ENCODE measurements at regions not wholly inside any gene's neighbourhood (a gene's known extent, or its start where the extent isn't known, plus 50 kb on each side); places are given as distances from the start of the nearest gene placed in this dataset.

DNA sequence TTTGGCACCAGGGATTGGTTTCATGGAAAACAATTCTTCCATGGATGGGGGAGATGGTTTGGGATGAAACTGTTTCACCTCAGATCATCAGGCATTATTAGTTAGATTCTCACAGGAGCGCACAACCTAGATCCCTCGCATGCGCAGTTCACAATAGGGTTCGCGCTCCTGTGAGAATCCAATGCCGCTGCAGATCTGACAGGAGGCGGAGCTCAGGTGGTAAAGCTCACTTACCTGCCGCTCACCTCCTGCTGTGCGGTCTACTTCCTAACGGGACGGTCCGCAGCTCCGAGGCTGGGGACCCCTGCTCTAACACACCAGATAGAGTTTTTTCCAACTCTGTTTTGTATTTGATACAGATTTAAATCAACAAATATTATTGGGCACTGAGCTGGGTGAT lies 286.5 kb downstream of the MTX2 start:
- Mint-ChIP-seq H3K9me3 (no peaks in the 10 kb centered on the region), H3K4me3 (no peak overlapping the region), H3K27ac (no peak overlapping the region), H3K4me1 (peaks cover 12% of the 10 kb centered on the region), H3K36me3 (no peaks in the 10 kb centered on the region), H3K27me3 (peaks cover 54% of the 10 kb centered on the region)
- ATAC-seq (ENCODE audit: low read depth) (no peak), DNase-seq (no peak)
- POLR2A ChIA-PET: no interaction called here

DNA sequence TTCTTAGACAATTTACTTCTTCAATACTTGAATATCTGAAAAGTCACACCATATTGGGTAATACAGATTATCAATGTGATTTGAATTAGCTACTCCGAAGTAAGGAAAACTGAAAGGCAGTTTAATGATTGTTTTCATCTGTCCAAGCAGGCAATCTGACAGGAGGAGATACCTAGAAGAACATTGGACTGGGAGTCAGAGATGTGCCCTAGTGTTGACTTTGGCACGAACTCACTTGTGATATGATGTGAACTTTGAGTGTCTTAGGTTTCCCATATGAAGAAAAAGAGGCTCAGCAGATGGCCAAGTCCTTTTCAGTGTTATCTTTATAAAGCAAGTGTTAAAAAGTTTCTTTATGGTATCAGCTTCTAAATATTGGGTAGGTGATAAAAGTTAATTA lies 287.1 kb downstream of the MTX2 start:
- Mint-ChIP-seq H3K36me3 (no peaks in the 10 kb centered on the region), H3K27ac (no peak overlapping the region), H3K4me3 (no peak overlapping the region), H3K9me3 (no peaks in the 10 kb centered on the region), H3K4me1 (peaks cover 12% of the 10 kb centered on the region), H3K27me3 (peaks cover 56% of the 10 kb centered on the region)
- ATAC-seq (ENCODE audit: low read depth) (no peak), DNase-seq (no peak)
- POLR2A ChIA-PET: no interaction called here

DNA sequence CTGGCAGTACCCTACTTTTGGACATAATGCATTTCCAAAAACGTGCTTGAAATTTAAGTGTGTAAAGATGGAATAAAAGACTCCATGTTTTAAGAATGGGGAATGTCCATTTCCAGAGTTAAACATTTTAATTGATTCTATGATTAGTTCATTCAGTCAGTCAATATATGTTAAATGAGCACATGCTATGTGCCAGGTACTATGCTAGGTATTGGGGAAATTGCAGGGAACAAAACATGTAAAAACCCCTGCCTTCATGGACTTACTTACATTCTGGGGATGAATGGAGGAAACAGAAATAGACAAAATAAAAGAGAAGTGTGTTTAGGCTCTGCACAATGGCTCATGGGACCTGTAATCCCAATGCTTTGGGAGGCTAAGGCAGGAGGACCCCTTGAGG lies 288.6 kb downstream of the MTX2 start:
- H3K27me3 Mint-ChIP-seq: peaks cover 49% of the 10 kb centered on the region
- H3K4me1 Mint-ChIP-seq: peaks cover 12% of the 10 kb centered on the region
- DNase-seq: no peak
- POLR2A ChIA-PET: no interaction called here
- no peaks in the 10 kb centered on the region for H3K36me3 Mint-ChIP-seq
- no peak overlapping the region for H3K4me3 Mint-ChIP-seq
- no peak for ATAC-seq (ENCODE audit: low read depth)
- H3K9me3 Mint-ChIP-seq: no peaks in the 10 kb centered on the region
- H3K27ac Mint-ChIP-seq: no peak overlapping the region

DNA sequence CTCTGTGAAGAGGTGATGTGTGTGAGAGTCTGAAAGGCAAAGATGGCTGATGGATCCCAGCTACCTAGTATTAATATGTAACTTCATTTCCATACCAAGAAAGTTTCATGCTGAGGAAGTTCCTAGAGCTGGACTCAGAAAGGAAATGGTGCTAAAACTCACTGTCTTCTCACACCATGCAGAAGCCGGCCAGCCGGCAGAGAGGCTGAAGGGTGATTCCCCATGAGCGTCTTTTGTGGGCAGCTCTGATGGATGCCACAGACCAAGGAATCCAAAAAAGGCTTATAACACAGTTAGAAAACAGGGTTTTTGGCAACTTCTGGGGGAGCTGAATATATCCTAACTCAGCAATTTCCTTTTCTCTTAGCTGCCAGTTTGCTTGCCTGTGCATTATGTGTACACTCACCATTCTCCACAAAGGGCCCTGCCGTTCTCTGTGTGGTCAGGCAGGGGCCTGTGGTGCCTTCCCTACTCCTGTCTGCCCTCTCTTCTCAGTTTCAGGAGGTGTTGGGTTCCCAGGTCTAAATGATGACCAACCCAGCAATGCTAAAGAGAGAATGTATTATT lies 289.4 kb downstream of the MTX2 start:
- no peak overlapping the region for H3K4me3 Mint-ChIP-seq
- POLR2A ChIA-PET: no interaction called here
- ATAC-seq (ENCODE audit: low read depth) (no peak), DNase-seq (no peak)
- peaks cover 10% of the 10 kb centered on the region for H3K4me1 Mint-ChIP-seq
- no peaks in the 10 kb centered on the region for H3K36me3 Mint-ChIP-seq
- peaks cover 45% of the 10 kb centered on the region for H3K27me3 Mint-ChIP-seq
- H3K9me3 Mint-ChIP-seq: no peaks in the 10 kb centered on the region
- no peak overlapping the region for H3K27ac Mint-ChIP-seq

DNA sequence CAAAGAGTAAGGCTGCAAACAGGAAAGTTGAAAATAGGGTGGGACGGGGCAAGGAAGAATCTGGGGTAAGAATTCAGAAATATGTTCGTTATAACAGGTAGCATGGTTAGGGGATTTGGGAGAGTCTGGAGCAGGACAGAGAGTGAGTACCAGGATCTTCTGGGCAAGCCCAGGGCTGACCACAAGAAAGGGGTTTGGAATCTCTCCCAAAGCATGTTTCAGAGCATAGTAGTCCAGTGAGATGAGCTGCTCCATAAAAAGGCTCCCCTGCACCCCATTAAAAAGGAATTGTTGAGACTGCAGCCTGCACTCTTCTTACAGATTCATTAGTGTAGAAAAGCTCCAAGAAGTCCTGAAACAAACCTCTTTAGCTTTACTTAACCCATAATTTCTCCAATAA lies 291.1 kb downstream of the MTX2 start:
- H3K4me3 Mint-ChIP-seq: no peak overlapping the region
- POLR2A ChIA-PET: no interaction called here
- no peaks in the 10 kb centered on the region for H3K4me1 Mint-ChIP-seq

DNA sequence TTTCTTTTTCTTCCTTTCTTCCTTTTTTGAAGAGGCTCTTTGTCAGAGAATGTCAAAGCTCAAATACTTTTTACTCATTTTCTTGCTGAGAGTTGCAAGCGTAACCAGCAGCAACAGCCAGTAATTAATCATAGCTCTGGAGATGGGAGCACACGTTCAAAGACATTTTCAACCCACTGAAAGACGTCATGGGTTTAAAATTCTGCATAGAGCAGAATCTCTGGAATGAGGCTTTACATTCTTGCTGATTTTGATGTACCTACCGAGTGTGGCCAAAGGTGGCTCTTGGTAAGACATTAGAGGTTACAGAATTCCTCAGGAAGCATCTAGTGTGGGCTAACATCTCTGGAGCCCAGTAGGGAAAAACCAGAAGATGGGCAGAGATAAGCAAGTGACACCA lies 292.5 kb downstream of the MTX2 start:
- no peak for DNase-seq
- Mint-ChIP-seq H3K27me3 (peaks cover 37% of the 10 kb centered on the region), H3K36me3 (no peaks in the 10 kb centered on the region), H3K27ac (no peak overlapping the region), H3K9me3 (no peaks in the 10 kb centered on the region), H3K4me3 (no peak overlapping the region), H3K4me1 (no peaks in the 10 kb centered on the region)
- POLR2A ChIA-PET: no interaction called here
- ATAC-seq (ENCODE audit: low read depth): no peak

More for the DNA sequence above, 291.1 kb downstream of the MTX2 start:
- Mint-ChIP-seq H3K27ac (no peak overlapping the region), H3K27me3 (peaks cover 45% of the 10 kb centered on the region), H3K36me3 (no peaks in the 10 kb centered on the region), H3K9me3 (no peaks in the 10 kb centered on the region)
- DNase-seq (no peak), ATAC-seq (ENCODE audit: low read depth) (no peak)

DNA sequence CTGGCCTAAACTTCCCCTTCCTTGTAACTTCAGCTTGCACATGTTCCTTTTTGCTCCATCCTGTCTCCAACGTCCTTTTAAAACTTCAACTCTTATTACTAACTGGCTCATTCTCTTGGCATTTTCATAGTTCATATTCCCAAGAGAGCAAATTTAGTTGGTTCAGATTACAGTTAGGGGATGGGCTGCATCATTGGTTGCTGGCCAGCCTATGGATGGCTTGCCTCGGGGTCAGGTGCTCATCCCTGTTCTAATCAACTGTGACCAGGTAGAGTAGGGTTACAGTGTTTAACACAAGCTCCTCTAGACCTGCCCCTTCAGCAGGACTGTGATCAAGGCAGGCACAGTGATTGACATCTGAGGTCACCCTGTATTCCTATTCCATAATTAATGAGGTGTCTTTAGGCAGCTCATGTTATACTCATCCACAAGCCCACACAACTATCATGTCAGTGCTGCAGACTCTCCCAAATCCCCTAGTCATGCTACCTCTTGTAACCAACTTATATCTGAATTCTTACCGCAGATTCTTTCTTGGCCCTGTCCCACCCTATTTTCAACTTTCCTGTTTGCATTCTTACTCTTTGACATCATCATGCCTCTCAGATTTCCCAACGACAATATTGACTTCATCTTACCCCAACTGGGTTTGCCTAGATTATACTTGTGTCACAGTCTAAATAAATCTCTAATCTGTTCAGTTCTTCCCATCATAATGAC lies 293.3 kb downstream of the MTX2 start:
- ATAC-seq (ENCODE audit: low read depth) (no peak), DNase-seq (no peak)
- Mint-ChIP-seq H3K4me1 (no peaks in the 10 kb centered on the region), H3K36me3 (no peaks in the 10 kb centered on the region), H3K27me3 (peaks cover 30% of the 10 kb centered on the region), H3K4me3 (no peak overlapping the region), H3K27ac (no peak overlapping the region), H3K9me3 (no peaks in the 10 kb centered on the region)
- POLR2A ChIA-PET: no interaction called here

DNA sequence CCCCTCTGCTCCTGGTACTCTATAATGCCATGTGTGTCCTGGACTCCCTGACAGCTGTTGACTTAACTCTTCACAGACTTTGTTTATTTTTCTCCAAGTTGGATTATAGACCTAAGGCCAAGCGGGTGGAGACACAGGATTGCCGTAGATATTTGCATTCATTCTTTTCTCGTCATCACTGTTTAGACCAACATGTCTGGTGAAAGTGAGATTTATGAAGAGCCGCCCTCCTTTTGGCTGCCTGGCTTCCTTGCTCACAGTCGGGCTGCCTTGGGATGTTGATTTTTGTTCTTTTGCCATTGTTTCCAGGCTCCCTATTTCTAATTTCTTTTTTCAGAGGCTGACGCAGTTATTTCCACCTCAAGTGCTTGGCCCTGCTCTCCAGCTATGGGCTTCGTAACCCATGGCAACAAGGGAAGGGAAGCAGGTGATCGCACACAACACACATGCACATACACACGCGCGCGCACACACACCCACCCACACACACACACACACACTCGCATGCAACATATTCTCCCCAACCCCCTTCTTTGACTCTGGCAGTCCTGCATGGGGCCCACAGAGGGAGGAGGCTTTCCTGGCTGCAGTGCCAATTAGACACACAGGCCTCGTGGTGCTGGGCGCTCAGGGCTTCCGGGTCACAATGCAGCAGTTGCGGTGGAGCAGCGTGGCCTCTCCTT lies 296.5 kb downstream of the MTX2 start:
- no peak for DNase-seq
- POLR2A ChIA-PET: no interaction called here
- peaks cover 15% of the 10 kb centered on the region for H3K27me3 Mint-ChIP-seq
- peaks cover 4% of the 10 kb centered on the region for H3K4me1 Mint-ChIP-seq
- H3K9me3 Mint-ChIP-seq: no peaks in the 10 kb centered on the region
- no peak overlapping the region for H3K4me3 Mint-ChIP-seq
- no peak for ATAC-seq (ENCODE audit: low read depth)
- no peak overlapping the region for H3K27ac Mint-ChIP-seq
- H3K36me3 Mint-ChIP-seq: no peaks in the 10 kb centered on the region

DNA sequence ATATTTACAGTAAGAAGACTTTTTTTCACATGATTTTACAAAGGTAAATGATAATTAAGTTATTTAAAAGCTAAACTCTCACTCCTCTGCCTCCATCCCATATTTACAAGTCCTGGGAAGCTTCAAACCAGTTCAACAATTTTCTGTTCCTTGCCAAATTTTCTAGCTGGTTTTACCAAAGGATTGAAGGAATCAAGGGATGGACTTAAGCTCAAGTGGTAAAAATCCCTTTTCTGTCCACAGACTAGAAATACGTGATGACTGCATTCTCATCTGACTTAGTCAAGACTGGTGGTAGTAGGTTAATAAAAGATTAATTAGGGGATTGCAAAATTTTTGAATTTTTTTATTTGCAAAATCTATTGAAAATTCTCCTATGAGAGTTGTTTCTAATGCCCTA lies 297.3 kb downstream of the MTX2 start:
- ATAC-seq (ENCODE audit: low read depth) (no peak), DNase-seq (no peak)
- Mint-ChIP-seq H3K27ac (no peak overlapping the region), H3K27me3 (peaks cover 15% of the 10 kb centered on the region), H3K9me3 (no peaks in the 10 kb centered on the region), H3K4me1 (peaks cover 4% of the 10 kb centered on the region), H3K4me3 (no peak overlapping the region), H3K36me3 (no peaks in the 10 kb centered on the region)
- POLR2A ChIA-PET: no interaction called here

DNA sequence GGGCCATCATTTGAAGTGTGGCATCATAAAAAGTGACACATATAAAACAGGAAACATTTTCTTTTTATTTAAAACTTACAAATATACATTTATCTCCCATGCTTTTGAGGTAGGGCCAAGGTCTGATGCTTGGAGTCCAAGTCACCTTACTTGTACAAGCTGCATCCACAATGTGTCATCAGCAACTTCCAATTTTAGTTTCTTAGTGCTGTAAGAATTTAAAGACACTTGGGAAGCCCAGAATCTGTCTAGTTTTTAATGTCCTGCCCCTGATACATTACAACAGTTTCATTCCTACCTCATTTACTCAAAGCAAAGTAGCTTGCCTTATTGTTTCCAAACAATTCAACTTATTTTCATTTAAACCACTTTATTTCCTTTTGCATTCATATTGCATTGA lies 297.7 kb downstream of the MTX2 start:
- DNase-seq: no peak
- H3K9me3 Mint-ChIP-seq: no peaks in the 10 kb centered on the region
- H3K27ac Mint-ChIP-seq: no peak overlapping the region
- POLR2A ChIA-PET: interaction anchor here (0.5 kb wide), 1 partner anchor 327 kb away, joined by 4 read pairs; no protein-coding TSS in a partner anchor
- no peak for ATAC-seq (ENCODE audit: low read depth)
- H3K36me3 Mint-ChIP-seq: no peaks in the 10 kb centered on the region
- H3K4me1 Mint-ChIP-seq: peaks cover 4% of the 10 kb centered on the region
- no peak overlapping the region for H3K4me3 Mint-ChIP-seq
- H3K27me3 Mint-ChIP-seq: peaks cover 14% of the 10 kb centered on the region

DNA sequence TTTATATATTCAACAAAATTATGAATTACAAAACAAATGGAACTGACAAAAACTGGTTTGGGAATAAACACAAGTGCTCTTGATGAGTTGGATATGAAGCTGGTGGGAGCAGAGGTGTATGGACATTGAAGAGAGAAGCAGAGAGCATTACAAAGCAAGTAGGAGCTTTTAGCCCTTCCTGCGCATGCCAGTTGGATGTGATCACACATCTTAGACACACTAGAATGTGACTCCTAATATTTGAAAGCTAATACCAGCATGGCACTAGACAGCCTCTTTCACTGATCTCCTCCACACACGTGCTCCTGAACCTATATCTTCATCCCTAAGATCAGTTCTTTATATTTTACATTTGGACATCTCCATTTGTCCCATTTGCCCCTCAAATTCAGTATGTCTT lies 298.1 kb downstream of the MTX2 start:
- no peak for ATAC-seq (ENCODE audit: low read depth)
- DNase-seq: no peak
- no peaks in the 10 kb centered on the region for H3K36me3 Mint-ChIP-seq
- peaks cover 17% of the 10 kb centered on the region for H3K27me3 Mint-ChIP-seq
- no peak overlapping the region for H3K4me3 Mint-ChIP-seq
- no peaks in the 10 kb centered on the region for H3K9me3 Mint-ChIP-seq
- H3K27ac Mint-ChIP-seq: no peak overlapping the region
- H3K4me1 Mint-ChIP-seq: peaks cover 4% of the 10 kb centered on the region
- POLR2A ChIA-PET: interaction anchor here (0.5 kb wide), 1 partner anchor 327 kb away, joined by 4 read pairs; no protein-coding TSS in a partner anchor

DNA sequence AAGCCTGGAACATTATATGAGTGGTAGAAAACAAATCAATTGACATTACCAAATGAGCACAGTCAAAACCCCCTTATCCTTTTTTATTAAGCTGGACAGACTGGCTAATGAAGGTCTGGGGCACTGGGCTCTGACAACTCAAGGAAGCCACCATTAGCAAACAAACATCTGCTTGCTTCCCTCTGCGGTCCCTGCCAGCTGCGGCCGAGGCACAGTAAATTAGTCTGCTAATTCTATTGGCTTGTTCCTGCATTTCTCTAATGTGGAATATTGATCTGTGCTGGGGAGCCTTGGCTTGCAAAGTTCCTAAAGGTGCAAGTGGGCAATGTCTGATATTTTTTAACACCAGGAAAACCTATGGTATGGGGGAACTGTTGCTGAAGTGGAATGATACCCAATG lies 300.3 kb downstream of the MTX2 start:
- peaks cover 4% of the 10 kb centered on the region for H3K4me1 Mint-ChIP-seq
- DNase-seq (no peak), ATAC-seq (ENCODE audit: low read depth) (no peak)
- H3K4me3 Mint-ChIP-seq: no peak overlapping the region
- no peaks in the 10 kb centered on the region for H3K9me3 Mint-ChIP-seq
- H3K27ac Mint-ChIP-seq: no peak overlapping the region
- POLR2A ChIA-PET: no interaction called here
- no peaks in the 10 kb centered on the region for H3K36me3 Mint-ChIP-seq
- H3K27me3 Mint-ChIP-seq: peaks cover 16% of the 10 kb centered on the region

DNA sequence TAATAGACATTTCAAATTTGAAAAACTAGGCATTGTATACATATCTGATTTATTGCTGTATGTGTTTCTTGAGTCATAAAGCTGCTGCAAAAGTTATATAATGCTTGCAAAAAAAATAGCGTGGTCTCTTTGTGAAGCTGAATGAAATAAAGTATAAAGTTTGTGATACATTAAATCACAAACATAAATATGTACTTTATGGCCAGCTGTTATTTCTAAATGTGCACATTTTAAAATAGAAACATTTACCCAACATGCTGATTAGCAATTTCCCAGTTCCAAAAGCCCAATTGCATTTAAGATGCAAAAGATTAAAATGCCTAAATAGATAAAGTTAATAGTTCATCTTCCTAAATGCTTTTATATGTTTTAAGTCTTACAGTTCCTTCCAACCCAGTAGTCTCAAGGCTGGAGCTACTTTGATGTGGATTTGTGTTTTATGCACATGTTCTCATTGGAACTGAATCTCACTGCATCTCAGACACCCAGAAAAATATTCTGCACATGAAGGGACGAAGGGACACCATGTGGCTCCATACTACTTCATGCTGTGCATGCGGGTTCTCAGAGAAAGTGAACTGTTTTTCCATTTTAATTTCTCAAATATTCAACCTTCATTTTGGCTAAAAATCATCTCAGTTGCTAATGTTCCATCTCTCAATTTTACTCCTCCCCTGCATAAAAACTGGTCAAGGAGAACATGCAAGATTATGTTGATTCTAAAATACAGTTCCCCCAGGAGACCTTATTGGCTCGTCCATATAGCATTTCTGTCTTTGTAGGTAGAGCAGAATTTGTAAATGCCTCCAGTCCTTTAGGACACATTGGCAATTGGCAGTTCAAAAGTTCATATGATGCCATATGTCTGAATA lies 304.6 kb downstream of the MTX2 start:
- Mint-ChIP-seq H3K4me3 (no peak overlapping the region), H3K27me3 (peaks cover 12% of the 10 kb centered on the region), H3K27ac (no peak overlapping the region), H3K9me3 (peaks cover 2% of the 10 kb centered on the region), H3K4me1 (no peaks in the 10 kb centered on the region), H3K36me3 (no peaks in the 10 kb centered on the region)
- POLR2A ChIA-PET: no interaction called here
- DNase-seq (no peak), ATAC-seq (ENCODE audit: low read depth) (no peak)

All from activated naive CD8-positive, alpha-beta T cell treated with anti-CD3 and anti-CD28 coated beads, Interleukin-2, amount 10 ng/mL, durations not matched to agents 7 days and 5 days (primary cell).